Trophoblast cell (in vitro differentiated cells and primary cell): ENCODE measurements at regions not wholly inside any gene's neighbourhood (a gene's known extent, or its start where the extent isn't known, plus 50 kb on each side); places are given as distances from the start of the nearest gene placed in this dataset.
"Not testable (repeated sequence)": the region's sequence is repeated elsewhere in the genome, so short reads cannot be mapped to it uniquely, and the experiment has no call there.

Source experiments
- DNase-seq, 2 donors: peaks; one replicate each; pipeline ENCODE4 v3.0.0-alpha.2; 2016
- H2AFZ ChIP-seq: 2 replicates; pipeline ENCODE4 v1.6.1; 2013; ENCODE audit warnings: low read length, moderate library complexity, mild to moderate bottlenecking; ENCODE audit not compliant: insufficient read depth, poor library complexity
- H2AK5ac ChIP-seq: 2 replicates; pipeline ENCODE4 v1.6.1; 2013; ENCODE audit warnings: mild to moderate bottlenecking, low read length
- H2BK120ac ChIP-seq: 2 replicates; pipeline ENCODE4 v1.6.1; 2013; ENCODE audit warnings: low read length, mild to moderate bottlenecking, moderate library complexity; ENCODE audit not compliant: insufficient read depth, poor library complexity
- H2BK12ac ChIP-seq: 2 replicates; pipeline ENCODE4 v1.6.1; 2013; ENCODE audit warnings: mild to moderate bottlenecking, low read length, moderate library complexity
- H2BK5ac ChIP-seq: 2 replicates; pipeline ENCODE4 v1.6.1; 2013; ENCODE audit warnings: low read length, low read depth, moderate library complexity, mild to moderate bottlenecking; ENCODE audit not compliant: poor library complexity
- H3K14ac ChIP-seq: 2 replicates; pipeline ENCODE4 v1.6.1; 2013; ENCODE audit warnings: mild to moderate bottlenecking, low read length
- H3K18ac ChIP-seq: 2 replicates; pipeline ENCODE4 v1.6.1; 2013; ENCODE audit warnings: mild to moderate bottlenecking, low read length
- H3K23ac ChIP-seq: 2 replicates; pipeline ENCODE4 v1.6.1; 2013; ENCODE audit warnings: low read length
- H3K27ac ChIP-seq: 2 replicates; pipeline ENCODE4 v1.5.1; 2013; ENCODE audit warnings: low read depth, mild to moderate bottlenecking, inconsistent platforms, low read length, moderate library complexity
- H3K27me3 ChIP-seq: 2 replicates; pipeline ENCODE4 v1.6.1; 2013; ENCODE audit warnings: inconsistent platforms, mild to moderate bottlenecking, low read length, moderate library complexity; ENCODE audit not compliant: insufficient read depth
- H3K36me3 ChIP-seq, 2 experiments: 1 replicate in 1 of 2; 2 replicates in 1 of 2; pipeline ENCODE4 v1.6.1; 2013; ENCODE audit warnings: low read length in 2 of 2, mild to moderate bottlenecking in 2 of 2, moderate library complexity in 1 of 2; ENCODE audit not compliant: insufficient read depth in 2 of 2, control insufficient read depth in 1 of 2
- H3K4ac ChIP-seq: 2 replicates; pipeline ENCODE4 v1.6.1; 2013; ENCODE audit warnings: low read depth, mild to moderate bottlenecking, low read length, moderate library complexity
- H3K4me1 ChIP-seq, 2 experiments: 1 replicate in 1 of 2; 2 replicates in 1 of 2; pipeline ENCODE4 v1.6.1; 2013; ENCODE audit warnings: low read length in 2 of 2, mild to moderate bottlenecking in 2 of 2, moderate library complexity in 1 of 2; ENCODE audit not compliant: insufficient read depth in 2 of 2, control insufficient read depth in 1 of 2
- H3K4me2 ChIP-seq: 2 replicates; pipeline ENCODE4 v1.6.1; 2013; ENCODE audit warnings: inconsistent platforms, mild to moderate bottlenecking, low read length, moderate library complexity
- H3K4me3 ChIP-seq: 2 replicates; pipeline ENCODE4 v1.5.1; 2013; ENCODE audit warnings: mild to moderate bottlenecking, low read depth, low read length, inconsistent platforms
- H3K79me1 ChIP-seq: one replicate; pipeline ENCODE4 v1.6.1; 2013; ENCODE audit warnings: low read length
- H3K79me2 ChIP-seq: 2 replicates; pipeline ENCODE4 v1.6.1; 2013; ENCODE audit warnings: low read length, mild to moderate bottlenecking; ENCODE audit not compliant: control insufficient read depth, insufficient read depth, poor library complexity
- H3K9ac ChIP-seq: 2 replicates; pipeline ENCODE4 v1.6.1; 2013; ENCODE audit warnings: mild to moderate bottlenecking, low read length
- H3K9me3 ChIP-seq: 2 replicates; pipeline ENCODE4 v1.6.1; 2013; ENCODE audit warnings: low read depth, mild to moderate bottlenecking, control low read depth, inconsistent platforms, low read length; ENCODE audit not compliant: insufficient read depth
- H4K12ac ChIP-seq: 2 replicates; pipeline ENCODE4 v1.6.1; 2013; ENCODE audit warnings: low read depth, mild to moderate bottlenecking, low read length, moderate library complexity
- H4K8ac ChIP-seq: 2 replicates; pipeline ENCODE4 v1.6.1; 2013; ENCODE audit warnings: low read depth, mild to moderate bottlenecking, low read length, moderate library complexity
- H4K91ac ChIP-seq: one replicate; pipeline ENCODE4 v1.6.1; 2013; ENCODE audit warnings: low read depth, mild to moderate bottlenecking, low read length, moderate library complexity
- WGBS: extraction: QIAGEN DNeasy Blood & Tissue Kit; methylation state at CpG from one replicate; pipeline ENCODE4 v1.1.7; 2013; ENCODE audit warnings: missing lambda C conversion rate; ENCODE audit not compliant: insufficient read length, insufficient coverage; ENCODE audit errors: extremely low coverage; 5-methylcytosine and 5-hydroxymethylcytosine counted together

DNA sequence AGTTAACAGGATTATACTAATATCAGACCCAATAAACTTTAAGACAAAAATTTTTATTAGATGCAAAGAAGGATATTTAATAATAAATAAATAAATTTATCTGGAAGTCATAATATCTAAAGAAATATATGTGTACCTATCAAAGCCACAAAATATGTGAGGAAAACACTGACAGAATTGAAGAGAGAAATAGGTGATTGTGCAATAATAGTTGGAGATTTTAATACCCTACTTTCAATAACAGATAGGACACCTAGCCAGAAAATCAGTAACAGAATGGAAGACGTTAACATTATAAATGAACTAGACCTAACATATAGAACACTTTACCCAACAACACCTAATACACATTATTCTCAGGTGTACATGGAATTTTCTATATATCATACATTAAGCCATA is 541.4 kb upstream of the SMC2 start:
- Histone ChIP-seq H3K4me1 (no peaks in the 10 kb centered on the region), H3K23ac (no peak overlapping the region), H4K91ac (no peak overlapping the region), H4K12ac (no peak overlapping the region), H3K18ac (no peak overlapping the region), H3K79me1 (no peaks in the 10 kb centered on the region), H3K79me2 (no peaks in the 10 kb centered on the region), H3K27me3 (no peaks in the 10 kb centered on the region), H2BK120ac (no peak overlapping the region), H2AFZ (no peak overlapping the region), H3K4me2 (no peak overlapping the region), H2AK5ac (no peak overlapping the region), H3K14ac (no peak overlapping the region), H3K4ac (no peak overlapping the region), H2BK12ac (no peak overlapping the region), H4K8ac (no peak overlapping the region), H2BK5ac (no peak overlapping the region), H3K36me3 (no peaks in the 10 kb centered on the region), H3K27ac (no peak overlapping the region), H3K9me3 (no peaks in the 10 kb centered on the region), H3K4me3 (no peak overlapping the region), H3K9ac (no peak overlapping the region)
- no peak for DNase-seq
- no CpG with 5 or more reads among the region's 1 CpG for WGBS

DNA sequence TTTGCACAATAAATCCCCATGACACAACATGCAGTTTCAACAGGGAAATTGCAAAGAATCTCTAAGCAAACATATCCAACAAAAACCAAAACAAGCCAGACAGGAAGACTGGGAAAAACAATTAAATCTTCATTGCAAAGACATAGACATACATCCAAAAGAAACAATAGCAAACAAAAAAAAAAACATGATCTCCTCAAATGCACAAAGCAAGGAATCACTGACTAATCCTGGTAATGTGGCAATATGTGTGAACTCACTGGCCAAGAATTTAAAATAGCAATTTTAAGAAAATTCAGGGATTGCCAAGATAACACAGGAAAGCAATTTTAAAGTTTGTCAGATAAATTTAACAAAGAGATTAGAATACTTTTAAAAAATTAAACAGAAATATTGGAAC is 520.1 kb upstream of the SMC2 start:
- Histone ChIP-seq H2BK12ac (no peak overlapping the region), H3K27me3 (no peaks in the 10 kb centered on the region), H3K9ac (no peak overlapping the region), H3K18ac (no peak overlapping the region), H3K79me2 (no peaks in the 10 kb centered on the region), H3K23ac (no peak overlapping the region), H3K4ac (no peak overlapping the region), H3K27ac (no peak overlapping the region), H4K91ac (no peak overlapping the region), H4K8ac (no peak overlapping the region), H3K4me1 (no peaks in the 10 kb centered on the region), H3K4me3 (no peak overlapping the region), H2BK5ac (no peak overlapping the region), H3K4me2 (no peak overlapping the region), H4K12ac (no peak overlapping the region), H2AK5ac (no peak overlapping the region), H2AFZ (no peak overlapping the region), H3K14ac (no peak overlapping the region), H3K36me3 (no peaks in the 10 kb centered on the region), H3K9me3 (no peaks in the 10 kb centered on the region), H3K79me1 (no peaks in the 10 kb centered on the region), H2BK120ac (no peak overlapping the region)
- no peak for DNase-seq

GRCh38 chr9:103586721-103587120 is 507.4 kb upstream of the SMC2 start:
- Histone ChIP-seq H3K9ac (no peak overlapping the region), H3K9me3 (peaks cover 4% of the 10 kb centered on the region), H3K23ac (no peak overlapping the region), H3K14ac (no peak overlapping the region), H4K8ac (no peak overlapping the region), H3K4ac (no peak overlapping the region), H4K12ac (no peak overlapping the region), H2BK120ac (no peak overlapping the region), H2AFZ (no peak overlapping the region), H3K4me2 (no peak overlapping the region), H3K27ac (no peak overlapping the region), H3K4me3 (no peak overlapping the region), H4K91ac (no peak overlapping the region), H3K4me1 (no peaks in the 10 kb centered on the region), H3K79me2 (no peaks in the 10 kb centered on the region), H3K18ac (no peak overlapping the region), H3K79me1 (no peaks in the 10 kb centered on the region), H3K27me3 (no peaks in the 10 kb centered on the region), H2AK5ac (no peak overlapping the region), H2BK12ac (no peak overlapping the region), H3K36me3 (no peaks in the 10 kb centered on the region), H2BK5ac (no peak overlapping the region)
- no peak for DNase-seq
- WGBS: no CpG with 5 or more reads among the region's 6 CpGs

GRCh38 chr9:103601287-103601686 is 492.8 kb upstream of the SMC2 start:
- no peak overlapping the region for H3K23ac ChIP-seq
- H3K18ac ChIP-seq: no peak overlapping the region
- no peak overlapping the region for H3K27ac ChIP-seq
- no peak for DNase-seq
- no peaks in the 10 kb centered on the region for H3K79me2 ChIP-seq
- H3K9ac ChIP-seq: no peak overlapping the region
- H4K91ac ChIP-seq: no peak overlapping the region
- H4K8ac ChIP-seq: no peak overlapping the region
- H3K36me3 ChIP-seq: no peaks in the 10 kb centered on the region
- H3K79me1 ChIP-seq: no peaks in the 10 kb centered on the region
- no peak overlapping the region for H2BK12ac ChIP-seq
- no peak overlapping the region for H2AFZ ChIP-seq
- no peak overlapping the region for H3K4me3 ChIP-seq
- H3K4me2 ChIP-seq: no peak overlapping the region
- H3K27me3 ChIP-seq: no peaks in the 10 kb centered on the region
- H3K4ac ChIP-seq: no peak overlapping the region
- H2AK5ac ChIP-seq: no peak overlapping the region
- no peak overlapping the region for H2BK120ac ChIP-seq
- no CpG with 5 or more reads among the region's 1 CpG for WGBS
- H3K4me1 ChIP-seq: no peaks in the 10 kb centered on the region
- no peak overlapping the region for H2BK5ac ChIP-seq
- no peak overlapping the region for H4K12ac ChIP-seq
- no peak overlapping the region for H3K14ac ChIP-seq
- no peaks in the 10 kb centered on the region for H3K9me3 ChIP-seq

GRCh38 chr9:103611950-103612349 is 482.2 kb upstream of the SMC2 start:
- no CpG with 5 or more reads among the region's 14 CpGs for WGBS
- not testable (repeated sequence) for H2BK5ac ChIP-seq, H2AFZ ChIP-seq, H3K4me3 ChIP-seq, H3K79me2 ChIP-seq, H3K79me1 ChIP-seq, H3K18ac ChIP-seq, H2AK5ac ChIP-seq, H3K9me3 ChIP-seq, DNase-seq, H3K23ac ChIP-seq, H3K4me2 ChIP-seq, H2BK12ac ChIP-seq, H3K36me3 ChIP-seq, H4K91ac ChIP-seq, H3K9ac ChIP-seq, H3K4ac ChIP-seq, H3K4me1 ChIP-seq, H3K14ac ChIP-seq, H4K8ac ChIP-seq, H3K27me3 ChIP-seq, H4K12ac ChIP-seq, H3K27ac ChIP-seq, H2BK120ac ChIP-seq
